Middle frontal gyrus (tissue), 1 donor: ENCODE measurements at regions not wholly inside any gene's neighbourhood (a gene's known extent, or its start where the extent isn't known, plus 50 kb on each side); places are given as distances from the start of the nearest gene placed in this dataset.

Experiments
- DNase-seq: peaks from one replicate; pipeline ENCODE4 v3.0.0-alpha.2; 2015; ENCODE audit warnings: low spot score; ENCODE audit errors: extremely low spot score

GRCh38 chr9:86796666-86797065 lies 150.6 kb downstream of the GAS1 start:
- no peak for DNase-seq

GRCh38 chr9:86795823-86796553 lies 151.3 kb downstream of the GAS1 start:
- DNase-seq = no peak

DNA sequence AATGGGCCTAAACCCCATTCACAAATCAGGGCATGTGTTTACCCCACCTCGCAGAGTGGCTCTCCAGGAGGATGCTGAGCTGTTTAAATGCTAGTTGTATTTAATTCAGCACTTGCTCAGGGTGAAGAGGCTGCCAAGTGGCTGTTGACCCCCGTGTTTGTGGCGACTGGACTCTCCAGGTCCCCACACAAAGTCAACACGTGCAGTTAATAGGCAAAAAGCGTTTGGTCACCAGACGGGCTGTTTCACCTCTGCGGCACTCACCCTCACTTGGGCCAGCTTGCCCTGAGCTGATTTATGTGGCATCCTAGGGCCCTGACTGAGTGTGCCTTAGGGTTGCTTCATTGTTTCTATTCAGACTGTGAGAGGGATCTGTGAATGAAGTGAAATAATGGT lies 152.3 kb downstream of the GAS1 start:
- no peak for DNase-seq

DNA sequence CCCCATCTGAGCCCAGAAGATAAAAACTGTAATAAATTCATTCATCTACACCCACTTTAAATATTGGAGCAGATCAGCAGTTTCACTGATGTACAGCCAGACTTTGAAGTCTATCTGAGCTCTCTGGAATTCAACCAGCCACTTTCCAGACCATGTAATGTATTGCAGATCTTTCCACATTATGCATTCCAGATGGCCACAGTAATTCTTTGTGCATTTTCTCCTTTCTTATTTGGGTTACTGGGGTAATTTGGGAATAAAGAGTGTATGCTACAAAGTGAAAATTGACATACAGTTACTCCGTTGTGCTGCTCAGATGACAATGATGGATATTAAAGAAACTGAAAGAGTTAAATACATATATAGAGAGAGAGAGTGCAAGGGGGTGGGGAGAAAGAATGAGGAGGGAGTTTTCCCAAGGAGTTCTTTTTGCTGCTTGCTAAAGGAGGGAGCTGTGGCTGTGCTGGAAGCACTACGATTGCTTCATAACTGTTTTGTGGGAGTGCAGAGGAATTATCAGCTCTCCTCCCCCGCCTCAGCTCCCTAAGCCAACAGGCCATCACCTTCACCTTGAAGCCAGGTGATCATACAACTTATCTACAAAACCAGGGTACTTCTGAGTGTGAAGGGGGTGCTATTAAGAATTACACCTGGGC lies 152.8 kb downstream of the GAS1 start:
- no peak for DNase-seq

DNA sequence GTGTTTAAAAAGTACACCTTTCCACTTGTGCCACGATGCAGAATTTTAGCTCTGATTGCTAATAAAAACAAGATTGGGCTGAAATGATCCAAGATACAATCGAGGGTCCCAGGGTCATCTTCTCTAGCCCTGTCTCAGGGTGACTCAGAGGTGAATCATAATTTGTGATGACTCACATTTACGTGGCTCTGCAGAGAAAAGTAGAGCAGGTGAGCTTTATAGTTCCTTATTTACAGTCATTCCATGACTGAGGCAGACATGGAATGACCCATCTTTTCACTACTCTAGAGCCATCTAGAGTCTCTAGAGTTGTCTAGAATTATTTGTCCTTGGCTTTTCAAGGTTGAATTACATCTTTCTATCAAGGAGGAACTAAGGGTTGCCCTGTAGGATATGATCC lies 155.2 kb downstream of the GAS1 start:
- no peak for DNase-seq

DNA sequence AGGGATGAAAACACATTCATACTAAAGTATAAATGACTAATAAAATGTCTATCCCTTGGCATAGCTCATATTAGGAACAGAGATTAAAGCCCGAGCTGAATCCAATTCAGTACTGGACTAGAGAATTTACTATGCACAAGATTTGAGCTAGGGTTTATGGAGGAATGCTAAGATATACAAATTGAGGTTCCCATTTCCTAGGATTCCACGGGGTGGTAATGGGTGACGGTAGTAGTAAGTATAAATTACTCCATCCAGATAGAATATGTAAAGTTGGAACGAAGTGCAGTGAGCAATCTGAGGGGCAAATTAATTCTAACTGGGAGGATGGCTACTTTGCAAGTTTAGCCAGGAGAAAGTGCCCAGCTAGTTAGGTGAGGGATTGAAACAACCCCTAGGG lies 156.5 kb downstream of the GAS1 start:
- DNase-seq = no peak

DNA sequence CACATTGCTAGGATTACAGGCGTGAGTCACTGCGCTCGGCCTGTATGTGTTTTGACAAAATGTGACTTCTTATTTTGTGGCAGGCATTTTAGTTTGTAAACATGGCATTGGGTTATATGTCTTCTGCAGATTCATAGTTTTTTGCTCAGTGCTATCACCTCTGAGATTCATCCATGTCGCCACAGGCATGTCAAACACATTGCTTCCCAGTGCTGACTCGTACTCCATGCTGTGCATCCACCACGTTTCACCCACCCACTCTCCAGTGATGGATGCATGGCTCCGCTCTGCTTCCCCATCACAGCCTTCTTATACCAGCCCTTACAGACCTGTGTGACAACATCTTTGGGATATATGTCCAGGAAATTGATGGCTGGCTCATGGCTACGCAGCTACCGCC lies 158.8 kb downstream of the GAS1 start:
- no peak for DNase-seq

DNA sequence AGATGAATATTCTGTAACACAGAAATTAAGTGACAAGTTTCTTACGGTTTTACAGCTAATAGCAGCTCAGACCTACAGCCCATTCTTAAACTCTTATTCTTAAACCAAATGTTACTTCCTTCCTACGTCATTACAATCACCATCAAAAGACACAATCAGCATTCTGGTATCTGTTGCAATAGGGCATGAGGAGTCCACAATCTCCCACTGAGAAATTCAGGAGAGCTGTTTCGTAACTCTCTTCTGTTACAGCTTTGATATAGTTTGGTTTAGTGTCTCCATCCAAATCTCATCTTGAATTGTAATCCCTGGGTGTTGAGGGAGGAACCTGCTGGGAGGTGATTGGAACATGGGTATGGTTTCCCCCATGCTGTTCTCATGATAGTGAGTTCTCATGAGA lies 163.4 kb downstream of the GAS1 start:
- no peak for DNase-seq

DNA sequence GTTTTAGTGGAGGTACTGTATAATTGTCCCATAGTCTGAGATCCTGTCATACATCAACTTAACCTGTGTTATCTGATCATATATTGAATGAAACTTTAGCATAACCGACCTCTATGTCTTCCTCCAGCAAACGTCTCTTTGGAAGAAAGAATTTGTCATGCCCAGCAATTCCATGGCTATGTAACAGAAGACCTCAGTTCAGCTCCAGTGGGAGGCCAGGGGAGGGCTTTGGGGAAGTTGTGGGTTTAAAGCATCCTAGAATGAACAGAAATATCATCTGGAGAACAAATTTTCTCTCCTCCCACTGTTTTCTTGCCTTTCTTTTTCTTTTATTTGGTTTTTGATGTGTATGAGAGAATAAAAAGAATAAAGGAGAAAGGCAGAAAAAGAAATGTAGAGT lies 164.5 kb downstream of the GAS1 start:
- no peak for DNase-seq

GRCh38 chr9:86778761-86779160 lies 168.5 kb downstream of the GAS1 start:
- DNase-seq = no peak

DNA sequence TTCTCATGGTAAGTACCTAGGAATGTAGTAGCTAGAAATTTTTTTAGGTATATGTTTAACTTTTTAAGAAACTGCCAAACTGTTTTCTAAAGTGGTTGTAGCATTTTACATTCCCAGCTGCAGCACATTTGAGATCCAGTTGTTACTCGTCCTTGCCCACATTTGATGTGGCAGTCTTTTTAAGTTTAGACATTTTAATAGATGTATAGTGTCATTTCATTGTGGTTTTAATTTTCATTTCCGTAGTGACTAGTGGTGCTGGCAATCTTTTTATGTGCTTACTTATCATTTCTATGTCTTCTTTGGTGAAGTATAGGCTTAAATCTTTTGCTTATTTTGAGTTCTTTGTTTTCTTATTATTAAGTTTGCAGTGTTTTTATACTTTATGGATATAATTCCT lies 171.6 kb downstream of the GAS1 start:
- DNase-seq = no peak

DNA sequence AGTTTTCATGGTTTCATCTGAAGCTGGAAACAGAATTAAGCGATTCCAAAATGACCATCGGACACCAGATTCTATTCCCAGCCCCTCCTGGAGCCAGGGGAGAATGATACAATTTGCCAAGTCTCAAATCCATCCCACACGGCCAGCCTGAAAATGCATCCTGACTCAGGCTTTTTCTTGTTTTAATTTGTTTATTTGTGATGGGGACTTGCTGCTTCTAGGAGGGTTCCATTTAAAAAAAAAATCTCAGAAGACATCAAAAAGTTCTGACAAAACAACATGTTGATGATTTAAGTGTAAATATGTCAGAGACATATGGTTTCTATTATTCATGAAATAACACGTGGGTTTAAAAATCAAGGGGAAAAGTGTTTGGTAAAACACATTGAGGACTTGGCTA lies 173.2 kb downstream of the GAS1 start:
- DNase-seq = no peak

DNA sequence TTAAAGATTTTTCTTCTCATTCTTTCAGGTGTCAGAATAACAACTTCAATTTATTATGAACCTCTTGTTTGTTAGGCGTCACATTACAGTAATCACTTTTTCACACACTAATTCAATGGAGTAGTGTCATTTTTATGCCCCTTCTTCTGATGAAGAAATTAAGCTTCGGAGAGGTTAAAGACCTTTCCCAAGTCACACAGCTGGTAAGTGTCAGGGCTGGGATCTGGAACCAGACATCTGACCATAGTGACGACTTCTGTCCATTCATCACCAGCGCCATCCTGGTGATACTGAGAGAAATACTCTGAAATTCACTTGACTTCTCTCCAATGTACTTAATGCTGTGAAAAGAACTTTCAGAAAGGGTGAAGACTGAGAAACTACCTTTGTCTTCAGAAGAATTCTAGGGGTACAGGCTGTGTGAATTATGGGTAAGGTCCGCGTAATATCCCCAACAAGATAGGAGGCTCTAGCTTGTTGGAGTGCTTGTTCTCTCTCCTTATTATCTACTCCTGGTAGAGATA lies 173.8 kb downstream of the GAS1 start:
- no peak for DNase-seq

- DNase-seq = no peak
These were observed 174.7 kb downstream of the GAS1 start for GRCh38 chr9:86772635-86772993.

DNA sequence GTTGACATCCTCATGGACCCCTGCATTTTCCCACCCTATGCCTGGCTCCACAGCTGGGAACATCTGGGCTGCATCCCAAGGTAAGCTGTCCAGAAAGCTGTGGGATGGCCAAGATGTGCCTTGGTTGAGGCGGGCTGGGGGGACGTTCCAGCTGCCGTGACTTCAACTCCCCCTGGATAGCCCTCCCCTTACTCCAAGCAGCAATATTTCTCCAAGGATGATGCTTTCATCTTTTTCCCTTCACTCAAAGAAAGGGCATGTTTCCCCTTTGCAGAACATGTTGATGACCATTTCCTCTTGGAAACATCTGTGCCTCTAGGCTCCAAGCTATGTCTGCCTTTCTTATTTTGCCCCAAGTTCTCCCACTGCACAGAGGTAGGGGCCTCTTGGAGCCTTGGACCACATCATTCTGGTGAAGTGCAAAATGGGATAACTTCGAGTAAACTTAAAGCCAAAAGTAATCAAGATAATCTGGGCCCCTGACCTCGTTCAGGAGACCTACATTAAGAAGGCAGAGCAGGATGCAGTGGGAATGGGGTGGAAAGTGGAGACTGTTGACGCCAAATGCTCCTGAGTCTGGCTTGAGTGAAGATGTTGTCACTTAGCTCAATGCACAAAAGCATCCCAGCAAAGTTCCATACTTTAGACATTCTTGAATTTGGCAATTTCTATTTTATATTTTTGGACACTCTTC lies 175.2 kb downstream of the GAS1 start:
- no peak for DNase-seq

- DNase-seq = no peak
These were observed 175.9 kb downstream of the GAS1 start for GRCh38 chr9:86771420-86771819.

- DNase-seq = no peak
These were observed 178.6 kb downstream of the GAS1 start for GRCh38 chr9:86768709-86769108.

DNA sequence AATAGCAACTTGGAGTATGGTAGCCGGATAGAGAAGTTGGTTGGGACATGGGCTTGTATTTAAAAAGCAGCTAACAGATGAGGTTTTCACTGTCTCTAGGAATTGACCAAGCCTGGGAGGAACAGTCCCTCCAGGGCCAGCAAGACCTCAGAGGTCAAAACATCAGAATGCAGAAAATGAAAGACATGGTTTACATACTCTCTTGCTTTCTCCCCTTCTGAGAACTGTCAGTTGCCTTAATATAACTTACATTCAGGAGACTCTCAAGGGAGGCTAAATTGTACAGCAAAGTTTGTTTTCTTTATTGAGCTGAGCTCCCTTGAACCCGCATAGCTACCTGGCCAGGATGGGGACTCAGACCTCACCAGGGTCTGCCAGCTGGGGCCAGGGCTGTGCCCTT lies 179.3 kb downstream of the GAS1 start:
- no peak for DNase-seq

DNA sequence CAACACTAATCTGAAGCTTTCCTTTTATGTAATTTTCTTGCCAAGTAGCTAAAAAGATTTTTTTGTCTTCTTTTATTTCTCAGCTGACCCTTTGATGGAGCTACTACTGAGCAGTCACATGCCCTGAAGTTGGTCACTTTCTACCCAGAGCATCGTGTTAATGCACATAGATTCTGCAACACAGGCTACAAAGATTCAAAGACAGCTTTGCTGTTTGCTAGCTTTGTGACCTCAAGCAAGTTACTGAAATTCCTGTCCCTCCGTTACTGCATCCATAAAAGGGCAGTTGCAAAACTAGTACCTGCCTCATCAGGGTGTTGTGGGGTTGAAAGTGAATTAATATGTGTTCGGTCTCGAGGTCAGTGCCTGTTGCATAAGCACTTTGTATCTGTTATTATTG lies 179.9 kb downstream of the GAS1 start:
- no peak for DNase-seq

DNA sequence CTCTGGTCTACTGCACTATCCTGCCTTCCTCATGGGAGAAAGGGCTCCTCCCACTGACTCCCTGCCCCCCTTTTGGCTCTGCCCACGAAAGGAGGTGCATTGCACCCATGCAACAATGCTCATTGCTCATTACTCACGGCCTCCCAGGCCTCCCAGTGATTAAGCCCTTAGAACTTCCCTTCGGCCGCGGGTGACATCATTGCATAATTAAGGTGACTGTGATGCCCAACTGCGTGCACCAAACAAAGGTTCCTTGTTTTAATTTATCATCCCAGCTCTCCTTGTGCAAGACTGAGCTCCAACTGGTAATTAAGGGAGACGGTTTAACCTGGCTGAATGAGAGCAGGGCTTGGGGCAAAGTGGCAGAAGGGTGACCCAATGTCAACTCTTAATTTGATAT lies 180.4 kb downstream of the GAS1 start:
- DNase-seq = no peak

GRCh38 chr9:86766511-86766910 lies 180.8 kb downstream of the GAS1 start:
- DNase-seq = no peak

DNA sequence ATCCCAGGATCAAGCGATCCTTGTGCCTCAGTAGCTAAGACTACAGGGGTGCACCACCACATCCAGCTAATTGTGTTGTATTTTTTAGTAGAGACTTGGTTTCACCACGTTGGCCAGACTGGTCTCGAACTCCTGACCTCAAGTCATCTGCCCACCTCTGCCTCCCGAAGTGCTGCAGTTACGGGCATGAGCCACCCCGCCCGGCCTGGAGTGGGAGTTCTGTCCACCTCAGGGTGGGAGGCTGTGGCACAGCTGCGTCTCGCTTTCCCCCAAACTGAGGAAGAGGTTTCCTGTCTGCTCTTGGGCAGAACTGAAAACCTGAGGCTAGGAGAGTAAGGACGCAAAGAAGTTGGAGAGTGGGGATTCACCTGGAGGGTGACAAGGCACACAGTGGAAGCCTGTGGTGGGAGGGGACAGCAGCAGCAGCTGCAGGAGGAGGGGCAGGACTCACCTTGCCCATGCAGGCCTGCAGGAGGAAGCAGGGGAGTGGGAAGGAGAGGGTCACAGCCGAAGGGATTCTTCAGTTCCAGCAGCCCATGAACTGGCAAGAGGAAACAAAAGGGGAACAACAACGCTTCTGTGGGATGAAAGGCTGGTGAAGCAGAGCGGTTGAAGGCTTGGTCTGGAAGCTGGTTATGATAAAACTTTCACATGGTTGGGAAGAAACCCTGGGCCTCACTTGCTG lies 181.4 kb downstream of the GAS1 start:
- DNase-seq = no peak
